Adrenal gland (tissue), 5 donors: ENCODE measurements at regions not wholly inside any gene's neighbourhood (a gene's known extent, or its start where the extent isn't known, plus 50 kb on each side); places are given as distances from the start of the nearest gene placed in this dataset.

Experiments used
- POLR2A ChIP-seq, 2 donors: fragments of 450-650 bp; IDR thresholded peaks; one replicate each; pipeline ENCODE4 v1.6.1; 2017; ENCODE audit warnings: antibody characterized with exemption in 2 of 2, mild to moderate bottlenecking in 2 of 2, moderate library complexity in 1 of 2
- TF ChIP-seq, protein P1 (sequence below), 6 experiments: fragments of 450-650 bp in 4 of 6; fragments of 200-600 bp in 2 of 6; sonication (generic) in 1 of 6; IDR thresholded peaks; 1 replicate in 5 of 6; 2 replicates in 1 of 6; pipeline versions ENCODE4 v1.5.1 to v1.8.0; 2016 to 2021; ENCODE audit warnings: antibody characterized with exemption in 6 of 6, mild to moderate bottlenecking in 2 of 6, moderate library complexity in 1 of 6
- donor health status: DM: no; HTN: no; CAD: no.

DNA sequence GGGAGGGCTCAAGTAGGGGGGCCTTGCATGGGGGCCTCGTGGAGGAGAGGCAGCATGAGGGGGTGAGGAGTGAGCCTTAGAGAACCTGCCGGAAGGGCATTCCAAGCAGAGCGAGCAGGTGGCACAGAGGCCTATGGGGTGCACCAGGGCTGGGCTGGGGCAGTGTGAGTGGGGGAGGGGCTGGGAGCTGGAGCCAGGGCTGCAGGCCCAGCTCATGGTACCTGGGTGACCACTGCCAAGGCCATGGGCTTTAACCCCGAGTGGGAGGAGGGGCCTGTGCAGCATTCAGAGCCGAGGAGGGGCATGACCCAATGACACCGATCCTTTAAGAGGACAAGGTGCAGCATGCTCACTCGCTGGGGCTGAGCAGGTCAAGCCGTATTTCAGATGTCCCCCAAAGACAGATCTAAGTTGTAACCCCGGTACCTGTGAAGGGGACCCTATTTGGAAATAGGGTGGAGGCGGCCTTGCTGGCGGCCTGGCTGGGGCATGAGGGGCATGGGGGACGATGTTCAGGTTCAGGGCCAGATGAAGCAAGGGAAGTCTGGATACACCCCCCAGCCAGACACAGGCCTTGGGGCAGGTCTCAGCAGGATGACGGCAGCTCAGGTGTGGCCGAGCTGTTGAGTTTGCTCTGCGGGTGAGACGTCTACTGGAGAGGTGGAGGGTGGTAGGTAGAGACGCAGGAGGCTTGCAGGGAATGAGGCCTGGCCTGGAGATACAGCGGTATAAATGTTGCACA is 137.0 kb downstream of the CPZ start:
- TF ChIP-seq POLR2A (IDR thresholded peaks at IDR 0.05) = no peak
- TF ChIP-seq, protein P1, sequence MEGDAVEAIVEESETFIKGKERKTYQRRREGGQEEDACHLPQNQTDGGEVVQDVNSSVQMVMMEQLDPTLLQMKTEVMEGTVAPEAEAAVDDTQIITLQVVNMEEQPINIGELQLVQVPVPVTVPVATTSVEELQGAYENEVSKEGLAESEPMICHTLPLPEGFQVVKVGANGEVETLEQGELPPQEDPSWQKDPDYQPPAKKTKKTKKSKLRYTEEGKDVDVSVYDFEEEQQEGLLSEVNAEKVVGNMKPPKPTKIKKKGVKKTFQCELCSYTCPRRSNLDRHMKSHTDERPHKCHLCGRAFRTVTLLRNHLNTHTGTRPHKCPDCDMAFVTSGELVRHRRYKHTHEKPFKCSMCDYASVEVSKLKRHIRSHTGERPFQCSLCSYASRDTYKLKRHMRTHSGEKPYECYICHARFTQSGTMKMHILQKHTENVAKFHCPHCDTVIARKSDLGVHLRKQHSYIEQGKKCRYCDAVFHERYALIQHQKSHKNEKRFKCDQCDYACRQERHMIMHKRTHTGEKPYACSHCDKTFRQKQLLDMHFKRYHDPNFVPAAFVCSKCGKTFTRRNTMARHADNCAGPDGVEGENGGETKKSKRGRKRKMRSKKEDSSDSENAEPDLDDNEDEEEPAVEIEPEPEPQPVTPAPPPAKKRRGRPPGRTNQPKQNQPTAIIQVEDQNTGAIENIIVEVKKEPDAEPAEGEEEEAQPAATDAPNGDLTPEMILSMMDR (IDR thresholded peaks at IDR 0.05) = no peak
